HEK293 (cell line): ENCODE measurements at regions not wholly inside any gene's neighbourhood (a gene's known extent, or its start where the extent isn't known, plus 50 kb on each side); places are given as distances from the start of the nearest gene placed in this dataset.

Source experiments
- CTCF ChIA-PET: fragments of 350-600 bp; formaldehyde crosslinking; extraction: SDS; loops from one replicate; lab custom pipeline; 2021; ENCODE audit warnings: antibody characterized with exemption; lab: Yijun Ruan, JAX
- POLR2A ChIA-PET: fragments of 300-600 bp; formaldehyde crosslinking; extraction: SDS; loops from one replicate; lab custom pipeline; 2020; ENCODE audit warnings: antibody characterized with exemption, inconsistent platforms; lab: Yijun Ruan, JAX
- H3K27ac ChIP-seq: fragments of 200-500 bp; sonication (Bioruptor generic); 2 replicates; pipeline ENCODE4 v1.5.1; 2014; ENCODE audit warnings: low read depth, low read length, control low read depth, inconsistent platforms; ENCODE audit errors: extremely low read depth
- H3K36me3 ChIP-seq, 2 experiments: fragments of 200-500 bp in 1 of 2; sonication (Bioruptor generic) in 1 of 2; 1 replicate in 1 of 2; 2 replicates in 1 of 2; pipeline ENCODE4 v1.5.1; 2014 to 2017; ENCODE audit warnings: inconsistent platforms in 2 of 2, low read length in 2 of 2; ENCODE audit not compliant: control insufficient read depth in 2 of 2, insufficient read depth in 1 of 2
- H3K4me1 ChIP-seq: fragments of 200-500 bp; sonication (Bioruptor generic); 2 replicates; pipeline ENCODE4 v1.5.1; 2014; ENCODE audit warnings: mild to moderate bottlenecking, low read length, inconsistent platforms; ENCODE audit not compliant: control insufficient read depth, insufficient read depth
- H3K4me3 ChIP-seq: 2 replicates; pipeline ENCODE4 v1.5.1; 2011; ENCODE audit warnings: low read depth, mild to moderate bottlenecking, control low read depth, low read length, moderate library complexity
- H3K9me3 ChIP-seq: fragments of 200-500 bp; sonication (Bioruptor generic); 2 replicates; pipeline ENCODE4 v1.5.1; 2014; ENCODE audit warnings: low read depth, low read length, inconsistent platforms; ENCODE audit not compliant: control insufficient read depth, insufficient read depth
- CTCF ChIP-seq: fragments of 450-650 bp; formaldehyde crosslinking; IDR thresholded peaks from 2 replicates; pipeline ENCODE4 v1.5.1; 2016; ENCODE audit warnings: missing biosample characterization, missing genetic modification characterization
- EGR2 ChIP-seq: fragments of 450-650 bp; formaldehyde crosslinking; IDR thresholded peaks from 2 replicates; pipeline ENCODE4 v1.5.1; 2016; ENCODE audit warnings: low read depth, missing biosample characterization, missing genetic modification characterization
- ELK4 ChIP-seq: IDR thresholded peaks from 2 replicates; pipeline ENCODE4 v1.6.1; 2011; ENCODE audit warnings: mild to moderate bottlenecking, low read depth, low read length, borderline replicate concordance
- KLF1 ChIP-seq: fragments of 450-650 bp; formaldehyde crosslinking; IDR thresholded peaks from 2 replicates; pipeline ENCODE4 v1.5.1; 2016; ENCODE audit warnings: missing biosample characterization, missing genetic modification characterization
- MYNN ChIP-seq: fragments of 450-650 bp; formaldehyde crosslinking; IDR thresholded peaks from 2 replicates; pipeline ENCODE4 v1.5.1; 2016; ENCODE audit warnings: missing biosample characterization, missing genetic modification characterization, borderline replicate concordance
- MZF1 ChIP-seq: fragments of 450-650 bp; formaldehyde crosslinking; IDR thresholded peaks from 2 replicates; pipeline ENCODE4 v1.5.1; 2017; ENCODE audit warnings: missing biosample characterization, missing genetic modification characterization, borderline replicate concordance
- ZBTB10 ChIP-seq: fragments of 450-650 bp; formaldehyde crosslinking; IDR thresholded peaks from 2 replicates; pipeline ENCODE4 v1.5.1; 2016; ENCODE audit warnings: missing biosample characterization, missing genetic modification characterization
- ZBTB20 ChIP-seq: fragments of 450-650 bp; formaldehyde crosslinking; IDR thresholded peaks from 2 replicates; pipeline ENCODE4 v1.5.1; 2016; ENCODE audit warnings: missing biosample characterization, missing genetic modification characterization
- ZBTB7A ChIP-seq: fragments of 450-650 bp; formaldehyde crosslinking; IDR thresholded peaks from 2 replicates; pipeline ENCODE4 v1.5.1; 2016; ENCODE audit warnings: low read depth, missing biosample characterization, missing genetic modification characterization
- ZEB2 ChIP-seq: fragments of 450-650 bp; formaldehyde crosslinking; IDR thresholded peaks from 2 replicates; pipeline ENCODE4 v1.5.1; 2016; ENCODE audit warnings: missing biosample characterization, missing genetic modification characterization
- ZFP41 ChIP-seq: fragments of 450-650 bp; formaldehyde crosslinking; IDR thresholded peaks from 2 replicates; pipeline ENCODE4 v1.5.1; 2016; ENCODE audit warnings: missing biosample characterization, missing genetic modification characterization, borderline replicate concordance
- ZNF114 ChIP-seq: fragments of 450-650 bp; formaldehyde crosslinking; IDR thresholded peaks from 2 replicates; pipeline ENCODE4 v1.5.0; 2017; ENCODE audit warnings: missing biosample characterization, missing genetic modification characterization
- ZNF214 ChIP-seq: fragments of 450-650 bp; formaldehyde crosslinking; IDR thresholded peaks from 2 replicates; pipeline ENCODE4 v1.5.1; 2017; ENCODE audit warnings: missing biosample characterization, mild to moderate bottlenecking, missing genetic modification characterization, borderline replicate concordance
- ZNF274 ChIP-seq, 2 experiments: fragments of 200-500 bp in 1 of 2; fragments of 450-650 bp in 1 of 2; sonication (Bioruptor generic) in 1 of 2; formaldehyde crosslinking in 1 of 2; IDR thresholded peaks; 2 replicates each; pipeline versions ENCODE4 v1.5.1 to v1.6.1; 2014 to 2016; ENCODE audit warnings: borderline replicate concordance in 1 of 2, inconsistent platforms in 1 of 2, low read length in 1 of 2, missing biosample characterization in 1 of 2, missing genetic modification characterization in 1 of 2
- ZNF292 ChIP-seq: fragments of 450-650 bp; formaldehyde crosslinking; IDR thresholded peaks from 2 replicates; pipeline ENCODE4 v1.5.1; 2016; ENCODE audit warnings: low read depth, missing biosample characterization, missing genetic modification characterization, borderline replicate concordance
- ZNF302 ChIP-seq: fragments of 450-650 bp; formaldehyde crosslinking; IDR thresholded peaks from 2 replicates; pipeline ENCODE4 v1.5.1; 2016; ENCODE audit warnings: missing biosample characterization, missing genetic modification characterization, low read depth
- ZNF404 ChIP-seq: fragments of 450-650 bp; formaldehyde crosslinking; IDR thresholded peaks from 2 replicates; pipeline ENCODE4 v1.5.1; 2017; ENCODE audit warnings: missing biosample characterization, missing genetic modification characterization
- ZNF433 ChIP-seq: fragments of 450-650 bp; formaldehyde crosslinking; IDR thresholded peaks from 2 replicates; pipeline ENCODE4 v1.5.1; 2016; ENCODE audit warnings: missing biosample characterization, missing genetic modification characterization, low read depth
- ZNF514 ChIP-seq: fragments of 450-650 bp; formaldehyde crosslinking; IDR thresholded peaks from 2 replicates; pipeline ENCODE4 v1.5.1; 2016; ENCODE audit warnings: missing biosample characterization, missing genetic modification characterization
- ZNF561 ChIP-seq: fragments of 450-650 bp; IDR thresholded peaks from 2 replicates; pipeline ENCODE4 v1.5.1; 2018; ENCODE audit warnings: missing biosample characterization, missing genetic modification characterization, borderline replicate concordance
- ZNF777 ChIP-seq: fragments of 450-650 bp; formaldehyde crosslinking; IDR thresholded peaks from 2 replicates; pipeline ENCODE4 v1.5.1; 2017; ENCODE audit warnings: missing biosample characterization, missing genetic modification characterization, borderline replicate concordance
- TF ChIP-seq, protein P1 (sequence below): sonication (generic); formaldehyde crosslinking; IDR thresholded peaks from 2 replicates; pipeline ENCODE4 v1.8.1; 2022; ENCODE audit warnings: mild to moderate bottlenecking, moderate library complexity, missing genetic modification reagents
- TF ChIP-seq, protein P2 (sequence below): fragments of 450-650 bp; IDR thresholded peaks from 2 replicates; pipeline ENCODE4 v1.5.1; 2018; ENCODE audit warnings: missing biosample characterization, missing genetic modification characterization

- H3K4me3 ChIP-seq: no peak overlapping the region
- ChIA-PET POLR2A (no interaction called here), CTCF (no interaction called here)
- no peaks in the 10 kb centered on the region for H3K36me3 ChIP-seq
- TF ChIP-seq ZBTB7A (tag by site-specific recombination): no peak
- no peak overlapping the region for H3K27ac ChIP-seq
- no peaks in the 10 kb centered on the region for H3K9me3 ChIP-seq
- H3K4me1 ChIP-seq: no peaks in the 10 kb centered on the region
These were observed 229.2 kb downstream of the SQOR start for GRCh38 chr15:45863881-45864580.

DNA sequence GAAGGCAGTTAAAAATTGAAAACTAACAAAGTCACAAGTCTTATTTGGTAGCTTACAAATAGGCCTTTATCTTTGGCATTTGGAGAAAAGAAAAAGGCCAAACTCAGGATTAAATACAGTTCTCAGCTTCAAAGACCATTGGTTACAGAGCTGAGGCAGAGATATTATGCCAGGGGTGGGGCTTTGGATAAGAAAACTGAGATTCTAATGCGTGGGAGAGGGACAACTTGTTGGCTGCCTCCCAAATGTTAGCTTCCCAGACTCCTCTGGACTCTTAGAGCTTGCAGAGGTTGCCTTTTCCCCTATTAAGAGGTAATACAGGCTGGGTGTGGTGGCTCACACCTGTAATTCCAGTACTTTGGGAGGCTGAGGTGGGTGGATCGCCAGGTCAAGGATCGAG is 231.8 kb downstream of the SQOR start:
- TF ChIP-seq EGR2 (no peak), ZNF404 (tag by site-specific recombination) (no peak), ZNF433 (tag by site-specific recombination) (no peak), ZNF114 (no peak), ZNF292 (tag by site-specific recombination) (no peak), ZEB2 (tag by site-specific recombination) (no peak), MZF1 (tag by site-specific recombination) (no peak)

DNA sequence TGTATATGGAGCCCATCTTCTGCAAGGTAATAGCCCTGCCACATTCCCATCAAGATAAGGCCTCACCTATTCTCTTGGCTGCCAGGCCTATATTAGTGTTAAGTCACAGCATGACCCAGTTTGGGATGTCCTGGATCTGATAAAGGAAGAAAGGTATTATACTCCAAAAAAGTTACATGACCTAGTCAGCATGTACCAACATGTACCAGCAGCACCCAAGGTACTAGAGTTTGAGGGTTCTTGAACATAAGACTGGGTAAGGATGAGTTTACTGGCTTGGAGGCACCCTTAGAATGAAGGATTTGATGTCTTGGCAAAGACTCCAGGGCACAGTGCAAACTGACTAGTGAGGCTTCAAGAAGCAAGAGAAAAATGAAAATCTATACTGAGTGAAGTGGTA is 232.5 kb downstream of the SQOR start:
- ChIA-PET POLR2A (no interaction called here), CTCF (no interaction called here)
- Histone ChIP-seq H3K27ac (no peak overlapping the region), H3K4me1 (no peaks in the 10 kb centered on the region), H3K4me3 (no peak overlapping the region), H3K9me3 (no peaks in the 10 kb centered on the region), H3K36me3 (no peaks in the 10 kb centered on the region)
- TF ChIP-seq ZNF214 (tag by site-specific recombination): no peak
- no peak for TF ChIP-seq ZBTB10 (tag by site-specific recombination)
- no peak for TF ChIP-seq ZNF561 (tag by site-specific recombination)
- no peak for TF ChIP-seq ZBTB20 (tag by site-specific recombination)
- TF ChIP-seq, protein P1, sequence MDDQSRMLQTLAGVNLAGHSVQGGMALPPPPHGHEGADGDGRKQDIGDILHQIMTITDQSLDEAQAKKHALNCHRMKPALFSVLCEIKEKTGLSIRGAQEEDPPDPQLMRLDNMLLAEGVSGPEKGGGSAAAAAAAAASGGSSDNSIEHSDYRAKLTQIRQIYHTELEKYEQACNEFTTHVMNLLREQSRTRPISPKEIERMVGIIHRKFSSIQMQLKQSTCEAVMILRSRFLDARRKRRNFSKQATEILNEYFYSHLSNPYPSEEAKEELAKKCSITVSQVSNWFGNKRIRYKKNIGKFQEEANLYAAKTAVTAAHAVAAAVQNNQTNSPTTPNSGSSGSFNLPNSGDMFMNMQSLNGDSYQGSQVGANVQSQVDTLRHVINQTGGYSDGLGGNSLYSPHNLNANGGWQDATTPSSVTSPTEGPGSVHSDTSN (CRISPR knock-in tag): no peak
- TF ChIP-seq, protein P2, sequence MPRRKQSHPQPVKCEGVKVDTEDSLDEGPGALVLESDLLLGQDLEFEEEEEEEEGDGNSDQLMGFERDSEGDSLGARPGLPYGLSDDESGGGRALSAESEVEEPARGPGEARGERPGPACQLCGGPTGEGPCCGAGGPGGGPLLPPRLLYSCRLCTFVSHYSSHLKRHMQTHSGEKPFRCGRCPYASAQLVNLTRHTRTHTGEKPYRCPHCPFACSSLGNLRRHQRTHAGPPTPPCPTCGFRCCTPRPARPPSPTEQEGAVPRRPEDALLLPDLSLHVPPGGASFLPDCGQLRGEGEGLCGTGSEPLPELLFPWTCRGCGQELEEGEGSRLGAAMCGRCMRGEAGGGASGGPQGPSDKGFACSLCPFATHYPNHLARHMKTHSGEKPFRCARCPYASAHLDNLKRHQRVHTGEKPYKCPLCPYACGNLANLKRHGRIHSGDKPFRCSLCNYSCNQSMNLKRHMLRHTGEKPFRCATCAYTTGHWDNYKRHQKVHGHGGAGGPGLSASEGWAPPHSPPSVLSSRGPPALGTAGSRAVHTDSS (tag by site-specific recombination): no peak
- TF ChIP-seq ZNF274 (IDR thresholded peaks at IDR 0.05; ENCODE audit: low read length): no peak
- TF ChIP-seq ZNF274 (tag by site-specific recombination; IDR thresholded peaks at IDR 0.05; ENCODE audit: borderline replicate concordance): no peak
- TF ChIP-seq ZNF302: no peak
- TF ChIP-seq ZNF514: no peak
- no peak for TF ChIP-seq MYNN
- TF ChIP-seq ZFP41 (tag by site-specific recombination): no peak
- TF ChIP-seq ELK4: no peak
- TF ChIP-seq KLF1 (tag by site-specific recombination): no peak
- TF ChIP-seq CTCF (tag by site-specific recombination): no peak
- no peak for TF ChIP-seq ZNF777 (tag by site-specific recombination)

More for the DNA sequence above, 231.8 kb downstream of the SQOR start:
- POLR2A ChIA-PET: no interaction called here
- H3K4me1 ChIP-seq: no peaks in the 10 kb centered on the region
- H3K36me3 ChIP-seq: no peaks in the 10 kb centered on the region
- CTCF ChIA-PET: interaction anchor here (0.8 kb wide), 1 partner anchor 71 kb away, joined by 3 read pairs; no protein-coding TSS in a partner anchor
- H3K27ac ChIP-seq: no peak overlapping the region
- no peaks in the 10 kb centered on the region for H3K9me3 ChIP-seq
- no peak overlapping the region for H3K4me3 ChIP-seq
